Activated CD4-positive, alpha-beta T cell treated with anti-CD3 and anti-CD28 coated beads for 36 hours (primary cell): ENCODE measurements at regions not wholly inside any gene's neighbourhood (a gene's known extent, or its start where the extent isn't known, plus 50 kb on each side); places are given as distances from the start of the nearest gene placed in this dataset.
"Not testable (repeated sequence)": the region's sequence is repeated elsewhere in the genome, so short reads cannot be mapped to it uniquely, and the experiment has no call there.

ENCODE experiments used
- ATAC-seq: fragments of 200-7000 bp; cut with Tn5 transposase; one replicate; pipeline ENCODE4 v1.10.0; 2021; ENCODE audit warnings: mild to moderate bottlenecking, moderate library complexity
- CTCF ChIA-PET: fragments of 350-600 bp; sonication (Branson Sonifier 250); formaldehyde crosslinking; loops from one replicate; lab custom pipeline; 2021; ENCODE audit warnings: antibody characterized with exemption; lab: Charles Lee
- POLR2A ChIA-PET: fragments of 350-600 bp; sonication (Branson Sonifier 250); formaldehyde crosslinking; loops from one replicate; lab custom pipeline; 2021; ENCODE audit warnings: antibody characterized with exemption, inconsistent platforms; lab: Charles Lee
- DNase-seq: peaks from one replicate; pipeline ENCODE4 v3.0.0-alpha.2; 2020
- H3K27ac Mint-ChIP-seq: one replicate; pipeline ENCODE4 v1.8.0; 2021; ENCODE audit warnings: mixed read lengths
- H3K27me3 Mint-ChIP-seq: one replicate; pipeline ENCODE4 v1.8.0; 2021; ENCODE audit warnings: mixed read lengths
- H3K36me3 Mint-ChIP-seq: one replicate; pipeline ENCODE4 v1.8.0; 2021; ENCODE audit warnings: low read depth, mixed read lengths
- H3K4me1 Mint-ChIP-seq: one replicate; pipeline ENCODE4 v1.8.0; 2021; ENCODE audit warnings: mixed read lengths
- H3K4me3 Mint-ChIP-seq: one replicate; pipeline ENCODE4 v1.8.0; 2021; ENCODE audit warnings: mild to moderate bottlenecking, moderate library complexity, mixed read lengths
- H3K9me3 Mint-ChIP-seq: one replicate; pipeline ENCODE4 v1.8.0; 2021; ENCODE audit warnings: low read depth, mixed read lengths
- intact Hi-C, 2 experiments: fragments of 100-400 bp; cut with DNase I in 1 of 2; cut with micrococcal nuclease in 1 of 2; formaldehyde crosslinking; loops; one replicate each; pipeline versions ENCODE4 v1.14.2 to v1.15.1; 2022 to 2024; cut with DNase I, micrococcal nuclease

GRCh38 chr15:98282656-98283332 lies 322.3 kb downstream of the ARRDC4 start:
- Mint-ChIP-seq H3K27me3 (peaks cover 13% of the 10 kb centered on the region), H3K27ac (no peak overlapping the region), H3K4me3 (no peak overlapping the region), H3K4me1 (no peaks in the 10 kb centered on the region), H3K9me3 (no peaks in the 10 kb centered on the region), H3K36me3 (no peaks in the 10 kb centered on the region)
- intact Hi-C loops = no loop called here
- CTCF ChIA-PET = no interaction called here
- ATAC-seq (no peak), DNase-seq (no peak)
- POLR2A ChIA-PET = no interaction called here

GRCh38 chr15:98286200-98286599 lies 325.7 kb downstream of the ARRDC4 start:
- ChIA-PET POLR2A (no interaction called here), CTCF (interaction anchor here (1.3 kb wide), 1 partner anchor 10 kb away, joined by 4 read pairs; no protein-coding TSS in a partner anchor)
- intact Hi-C loops = no loop called here
- Mint-ChIP-seq H3K4me3 (no peak overlapping the region), H3K4me1 (no peaks in the 10 kb centered on the region), H3K9me3 (no peaks in the 10 kb centered on the region), H3K36me3 (no peaks in the 10 kb centered on the region), H3K27me3 (peaks cover 13% of the 10 kb centered on the region), H3K27ac (no peak overlapping the region)
- DNase-seq (no peak), ATAC-seq (no peak)

GRCh38 chr15:98286831-98287230 lies 326.3 kb downstream of the ARRDC4 start:
- Mint-ChIP-seq H3K27ac (no peak overlapping the region), H3K4me3 (no peak overlapping the region), H3K36me3 (no peaks in the 10 kb centered on the region), H3K27me3 (peaks cover 14% of the 10 kb centered on the region), H3K4me1 (no peaks in the 10 kb centered on the region), H3K9me3 (no peaks in the 10 kb centered on the region)
- no peak for DNase-seq
- ChIA-PET CTCF (interaction anchor here (1.3 kb wide), 1 partner anchor 9 kb away, joined by 4 read pairs; no protein-coding TSS in a partner anchor), POLR2A (no interaction called here)
- intact Hi-C loops = no loop called here
- ATAC-seq = no peak

DNA sequence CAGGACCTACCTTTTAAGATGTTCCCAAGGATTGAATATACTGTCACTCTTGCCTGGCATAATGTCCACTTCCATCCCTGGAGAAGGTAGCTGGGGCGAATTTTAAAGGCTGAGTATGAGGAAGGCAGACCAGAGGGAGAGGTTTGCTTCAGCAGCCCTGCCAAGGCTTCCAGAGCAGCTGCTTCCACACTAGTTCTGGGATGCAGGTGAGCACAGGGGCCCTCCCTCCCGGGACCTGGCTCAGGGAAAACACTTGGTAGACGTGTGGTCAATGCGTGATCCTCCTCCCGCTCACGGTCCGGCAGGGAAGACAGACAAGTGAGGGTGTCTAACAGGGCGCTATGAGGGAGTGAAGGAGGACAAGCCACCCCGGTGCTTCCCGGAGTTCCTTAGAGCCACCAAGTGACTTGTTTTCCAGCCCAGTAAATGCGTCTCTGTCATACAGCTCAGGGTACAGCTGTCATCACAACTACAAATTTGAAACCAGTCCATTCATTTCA lies 327.6 kb downstream of the ARRDC4 start:
- peaks cover 16% of the 10 kb centered on the region for H3K27me3 Mint-ChIP-seq
- ATAC-seq (no peak), DNase-seq (no peak)
- POLR2A ChIA-PET = no interaction called here
- no peaks in the 10 kb centered on the region for H3K36me3 Mint-ChIP-seq
- H3K27ac Mint-ChIP-seq = no peak overlapping the region
- intact Hi-C loops = no loop called here
- H3K9me3 Mint-ChIP-seq = no peaks in the 10 kb centered on the region
- peaks cover under 1% of the 10 kb centered on the region for H3K4me1 Mint-ChIP-seq
- H3K4me3 Mint-ChIP-seq = no peak overlapping the region
- CTCF ChIA-PET = no interaction called here

- no peaks in the 10 kb centered on the region for H3K9me3 Mint-ChIP-seq
- H3K36me3 Mint-ChIP-seq = no peaks in the 10 kb centered on the region
- CTCF ChIA-PET = no interaction called here
- POLR2A ChIA-PET = no interaction called here
- ATAC-seq = no peak
- H3K27me3 Mint-ChIP-seq = peaks cover 16% of the 10 kb centered on the region
- no peak overlapping the region for H3K4me3 Mint-ChIP-seq
- DNase-seq = no peak
- H3K27ac Mint-ChIP-seq = no peak overlapping the region
- intact Hi-C loops = no loop called here
- H3K4me1 Mint-ChIP-seq = peaks cover 1% of the 10 kb centered on the region
Observed at GRCh38 chr15:98289747-98290146, 329.2 kb downstream of the ARRDC4 start.

GRCh38 chr15:98292442-98293240 lies 332.1 kb downstream of the ARRDC4 start:
- peak; percentile 66 for ATAC-seq
- Mint-ChIP-seq H3K36me3 (no peaks in the 10 kb centered on the region), H3K4me1 (peaks cover 1% of the 10 kb centered on the region), H3K27me3 (peaks cover 16% of the 10 kb centered on the region), H3K9me3 (no peaks in the 10 kb centered on the region), H3K4me3 (no peak overlapping the region), H3K27ac (no peak overlapping the region)
- DNase-seq = peak; percentile 75
- ChIA-PET POLR2A (no interaction called here), CTCF (interaction anchor here (0.5 to 1.2 kb wide), 7 partner anchors 9 to 1273 kb away, joined by 3 to 6 read pairs (median 3); no protein-coding TSS in a partner anchor)
- intact Hi-C loops = loop anchor here (1.0 kb wide), 1 partner anchor 129 kb away; no protein-coding TSS in a partner anchor

DNA sequence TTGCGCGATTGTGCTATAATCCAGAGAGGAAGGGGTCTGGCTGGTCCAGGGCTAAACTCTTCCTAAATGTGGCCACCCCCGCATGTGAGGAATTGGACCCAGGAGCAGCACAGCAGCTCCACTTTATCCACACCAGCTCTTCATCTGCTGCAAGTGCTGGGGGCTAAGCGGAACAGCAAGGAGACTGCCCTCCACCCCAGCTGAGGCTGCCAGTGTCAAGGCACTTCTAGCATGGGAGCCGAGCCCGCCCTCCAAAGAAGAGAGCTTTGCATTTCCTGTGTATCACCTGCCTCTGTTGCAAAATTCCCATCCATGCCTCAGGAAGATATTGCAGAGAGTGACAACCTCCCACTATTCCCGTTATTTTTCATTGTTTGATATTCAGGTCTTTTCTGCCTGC lies 333.6 kb downstream of the ARRDC4 start:
- DNase-seq = no peak

GRCh38 chr15:98295101-98295759 lies 334.7 kb downstream of the ARRDC4 start:
- POLR2A ChIA-PET, ATAC-seq, H3K36me3 Mint-ChIP-seq, H3K9me3 Mint-ChIP-seq, H3K27ac Mint-ChIP-seq, H3K4me1 Mint-ChIP-seq, H3K4me3 Mint-ChIP-seq: not testable (repeated sequence)
- H3K27me3 Mint-ChIP-seq = peaks cover 13% of the 10 kb centered on the region
- DNase-seq = peak; percentile 29
- intact Hi-C loops = loop anchor here (2.0 to 5.0 kb wide), 2 partner anchors 390 to 393 kb away; no protein-coding TSS in a partner anchor
- CTCF ChIA-PET = interaction anchor here (0.7 to 1.3 kb wide), 2 partner anchors 25 to 352 kb away, joined by 3 to 4 read pairs; no protein-coding TSS in a partner anchor

More for the DNA sequence above, 333.6 kb downstream of the ARRDC4 start:
- CTCF ChIA-PET = interaction anchor here (0.7 to 1.3 kb wide), 2 partner anchors 24 to 134 kb away, joined by 3 to 4 read pairs; no protein-coding TSS in a partner anchor
- no peaks in the 10 kb centered on the region for H3K36me3 Mint-ChIP-seq
- H3K27me3 Mint-ChIP-seq = peaks cover 16% of the 10 kb centered on the region
- H3K27ac Mint-ChIP-seq = no peak overlapping the region
- peaks cover 1% of the 10 kb centered on the region for H3K4me1 Mint-ChIP-seq
- no peaks in the 10 kb centered on the region for H3K9me3 Mint-ChIP-seq
- intact Hi-C loops = loop anchor here in 1 of 2 experiments (2.0 kb wide), 1 partner anchor 389 kb away; no protein-coding TSS in a partner anchor
- ATAC-seq = no peak
- POLR2A ChIA-PET = no interaction called here
- no peak overlapping the region for H3K4me3 Mint-ChIP-seq

GRCh38 chr15:98296653-98297052 lies 336.1 kb downstream of the ARRDC4 start:
- no peak overlapping the region for H3K27ac Mint-ChIP-seq
- ChIA-PET POLR2A (interaction anchor here (0.7 kb wide), 1 partner anchor 100 kb away, joined by 3 read pairs; no protein-coding TSS in a partner anchor), CTCF (interaction anchor here (0.6 to 1.5 kb wide), 6 partner anchors 10 to 1163 kb away, joined by 3 to 6 read pairs (median 4); no protein-coding TSS in a partner anchor)
- ATAC-seq (no peak), DNase-seq (no peak)
- H3K36me3 Mint-ChIP-seq = no peaks in the 10 kb centered on the region
- H3K4me3 Mint-ChIP-seq = no peak overlapping the region
- intact Hi-C loops = loop anchor here in 1 of 2 experiments (5.0 kb wide), 1 partner anchor 394 kb away; no protein-coding TSS in a partner anchor
- H3K4me1 Mint-ChIP-seq = peaks cover 1% of the 10 kb centered on the region
- H3K9me3 Mint-ChIP-seq = no peaks in the 10 kb centered on the region
- peaks cover 19% of the 10 kb centered on the region for H3K27me3 Mint-ChIP-seq

DNA sequence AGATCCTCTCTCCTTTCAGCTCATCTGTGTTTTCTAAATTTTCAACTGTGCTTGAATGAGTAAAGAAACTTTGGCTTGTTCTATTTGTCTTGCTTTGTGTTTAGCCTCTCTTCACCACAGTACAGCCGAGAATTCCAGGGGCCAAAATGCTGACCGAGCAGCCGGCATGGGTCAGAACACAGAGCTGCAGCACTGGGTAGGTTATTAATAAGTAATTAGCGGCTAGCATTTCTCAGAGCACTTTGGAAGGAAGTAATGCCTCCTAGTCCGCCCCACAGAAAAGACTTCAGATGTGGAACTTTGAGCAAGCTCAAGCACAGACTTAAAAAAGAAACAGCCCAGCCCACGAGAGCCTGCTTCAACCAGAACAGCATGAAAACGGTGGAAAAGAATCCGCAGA lies 343.9 kb downstream of the ARRDC4 start:
- no peak overlapping the region for H3K27ac Mint-ChIP-seq
- ATAC-seq = no peak
- H3K27me3 Mint-ChIP-seq = peaks cover 9% of the 10 kb centered on the region
- ChIA-PET POLR2A (no interaction called here), CTCF (no interaction called here)
- no peak overlapping the region for H3K4me3 Mint-ChIP-seq
- no peak for DNase-seq
- H3K4me1 Mint-ChIP-seq = no peaks in the 10 kb centered on the region
- H3K36me3 Mint-ChIP-seq = no peaks in the 10 kb centered on the region
- intact Hi-C loops = no loop called here
- no peaks in the 10 kb centered on the region for H3K9me3 Mint-ChIP-seq

GRCh38 chr15:98308117-98308516 lies 340.2 kb upstream of the IGF1R start:
- Mint-ChIP-seq H3K9me3 (no peaks in the 10 kb centered on the region), H3K27ac (no peak overlapping the region), H3K4me3 (no peak overlapping the region), H3K36me3 (no peaks in the 10 kb centered on the region), H3K27me3 (peaks cover 11% of the 10 kb centered on the region), H3K4me1 (peaks cover 4% of the 10 kb centered on the region)
- intact Hi-C loops = no loop called here
- CTCF ChIA-PET = interaction anchor here (0.6 to 1.5 kb wide), 4 partner anchors 112 to 147 kb away, joined by 3 to 5 read pairs (median 4); no protein-coding TSS in a partner anchor
- no peak for DNase-seq
- POLR2A ChIA-PET = no interaction called here
- no peak for ATAC-seq
